CD14-positive monocyte (primary cell): ENCODE measurements at regions not wholly inside any gene's neighbourhood (a gene's known extent, or its start where the extent isn't known, plus 50 kb on each side); places are given as distances from the start of the nearest gene placed in this dataset.

Source experiments
- DNase-seq, 3 donors: peaks; one replicate each; pipeline ENCODE4 v3.0.0-alpha.2; 2011 to 2022
- H2AFZ ChIP-seq: 2 replicates; pipeline ENCODE4 v1.6.0; 2012; ENCODE audit warnings: mild to moderate bottlenecking, low read depth, low read length, inconsistent platforms; ENCODE audit not compliant: insufficient read depth, poor library complexity, severe bottlenecking
- H3K27ac ChIP-seq, 2 donors: 1 replicate in 1 of 2; 2 replicates in 1 of 2; pipeline ENCODE4 v1.5.1; 2012 to 2013; ENCODE audit warnings: low read length in 2 of 2, control low read depth in 1 of 2, inconsistent platforms in 1 of 2, low read depth in 1 of 2, mild to moderate bottlenecking in 1 of 2
- H3K27me3 ChIP-seq, 2 donors: one replicate each; pipeline versions ENCODE4 v1.6.0 to v1.6.1; 2011 to 2013; ENCODE audit warnings: low read length in 2 of 2; ENCODE audit not compliant: control insufficient read depth in 2 of 2, insufficient read depth in 2 of 2
- H3K36me3 ChIP-seq, 2 donors: replicated peaks in 1 of 2; 1 replicate in 1 of 2; 2 replicates in 1 of 2; pipeline versions ENCODE4 v1.5.1 to v1.6.1; 2012 to 2013; ENCODE audit warnings: low read length in 2 of 2, control low read depth in 1 of 2, inconsistent platforms in 1 of 2, mild to moderate bottlenecking in 1 of 2; ENCODE audit not compliant: insufficient read depth in 2 of 2, control insufficient read depth in 1 of 2
- H3K4me1 ChIP-seq, 2 donors: 1 replicate in 1 of 2; 2 replicates in 1 of 2; pipeline versions ENCODE4 v1.5.1 to v1.6.1; 2012 to 2013; ENCODE audit warnings: low read length in 2 of 2, control low read depth in 1 of 2, inconsistent platforms in 1 of 2, mild to moderate bottlenecking in 1 of 2, moderate library complexity in 1 of 2; ENCODE audit not compliant: insufficient read depth in 2 of 2, control insufficient read depth in 1 of 2
- H3K4me2 ChIP-seq: replicated peaks from 2 replicates; pipeline ENCODE3; 2012; ENCODE audit warnings: low read length, moderate library complexity, mild to moderate bottlenecking; ENCODE audit not compliant: poor library complexity, severe bottlenecking; ENCODE audit errors: extremely low read depth
- H3K4me3 ChIP-seq, 3 experiments: fragments of 200-600 bp in 1 of 3; sonication (generic) in 1 of 3; replicated peaks in 1 of 3; 1 replicate in 2 of 3; 2 replicates in 1 of 3; pipeline ENCODE4 v1.5.1; 2011 to 2013; ENCODE audit warnings: low read length in 3 of 3, mild to moderate bottlenecking in 3 of 3, control low read depth in 2 of 3, low read depth in 2 of 3, inconsistent platforms in 1 of 3, moderate library complexity in 1 of 3
- H3K79me2 ChIP-seq: 2 replicates; pipeline ENCODE4 v1.6.0; 2012; ENCODE audit warnings: mild to moderate bottlenecking, control low read depth, inconsistent platforms, low read length, moderate library complexity; ENCODE audit not compliant: insufficient read depth
- H3K9ac ChIP-seq: 2 replicates; pipeline ENCODE4 v1.6.0; 2017; ENCODE audit warnings: low read length, mild to moderate bottlenecking; ENCODE audit not compliant: insufficient read depth, poor library complexity, severe bottlenecking
- H3K9me3 ChIP-seq, 2 donors: replicated peaks in 1 of 2; 1 replicate in 1 of 2; 2 replicates in 1 of 2; pipeline versions ENCODE4 v1.5.1 to v1.6.1; 2012 to 2013; ENCODE audit warnings: low read length in 2 of 2, control low read depth in 1 of 2; ENCODE audit not compliant: control insufficient read depth in 1 of 2, insufficient read depth in 1 of 2
- H4K20me1 ChIP-seq: 2 replicates; pipeline ENCODE4 v1.6.0; 2012; ENCODE audit warnings: mild to moderate bottlenecking, low read length, control low read depth, moderate library complexity; ENCODE audit not compliant: insufficient read depth
- H3K27ac Mint-ChIP-seq, 7 donors: one replicate each; pipeline ENCODE4 v1.8.0; 2020; ENCODE audit warnings: mild to moderate bottlenecking in 7 of 7, mixed read lengths in 7 of 7, moderate library complexity in 6 of 7, inconsistent platforms in 2 of 7
- H3K27me3 Mint-ChIP-seq, 3 donors: one replicate each; pipeline ENCODE4 v1.8.0; 2021 to 2022; ENCODE audit warnings: low read depth in 3 of 3, mild to moderate bottlenecking in 3 of 3, mixed read lengths in 3 of 3, moderate library complexity in 3 of 3, inconsistent platforms in 1 of 3
- H3K36me3 Mint-ChIP-seq, 2 donors: one replicate each; pipeline ENCODE4 v1.8.0; 2020; ENCODE audit warnings: mixed read lengths in 2 of 2, inconsistent platforms in 1 of 2, mild to moderate bottlenecking in 1 of 2
- H3K4me1 Mint-ChIP-seq: one replicate; pipeline ENCODE4 v1.8.0; 2020; ENCODE audit warnings: mild to moderate bottlenecking, mixed read lengths
- H3K4me3 Mint-ChIP-seq, 2 donors: one replicate each; pipeline ENCODE4 v1.8.0; 2020; ENCODE audit warnings: mild to moderate bottlenecking in 2 of 2, mixed read lengths in 2 of 2, moderate library complexity in 1 of 2
- H3K9me3 Mint-ChIP-seq, 7 donors: one replicate each; pipeline ENCODE4 v1.8.0; 2020 to 2022; ENCODE audit warnings: mixed read lengths in 7 of 7, mild to moderate bottlenecking in 6 of 7, moderate library complexity in 6 of 7, inconsistent platforms in 2 of 7
- CTCF ChIP-seq: fragments of 200-600 bp; IDR thresholded peaks from one replicate; pipeline ENCODE4 v1.8.0; 2022; ENCODE audit warnings: antibody characterized with exemption, mild to moderate bottlenecking
- WGBS: methylation state at CpG from one replicate; pipeline ENCODE4 v1.1.5; 2013; ENCODE audit warnings: missing lambda C conversion rate; ENCODE audit not compliant: insufficient coverage; 5-methylcytosine and 5-hydroxymethylcytosine counted together
- intact Hi-C, 2 donors: fragments of 100-400 bp; cut with micrococcal nuclease; formaldehyde crosslinking; loops; one replicate each; pipeline versions ENCODE4 v1.15.0 to v1.15.1; 2023

DNA sequence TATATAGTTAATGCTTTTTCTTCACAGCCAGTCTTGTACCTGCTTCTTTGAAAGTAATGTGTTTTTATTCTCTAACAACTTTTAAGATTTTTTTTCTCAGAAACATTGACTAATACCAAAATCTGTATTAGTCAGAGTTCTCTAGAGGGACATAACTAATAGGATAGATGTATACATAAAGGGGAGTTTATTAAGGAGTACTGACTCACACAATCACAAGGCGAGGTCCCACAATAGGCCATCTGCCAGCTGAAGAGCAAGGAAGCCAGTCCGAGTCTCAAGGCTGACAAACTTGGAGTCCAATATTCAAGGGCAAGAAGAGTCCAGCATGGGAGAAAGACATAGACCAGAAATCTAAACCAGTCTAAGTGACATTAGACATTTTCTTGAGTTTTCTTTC is 140.0 kb downstream of the RAB38 start:
- Histone ChIP-seq H3K4me2 (no peak overlapping the region), H3K27me3 (no peaks in the 10 kb centered on the region), H3K9me3 (peaks cover 0 to 4% of the 10 kb centered on the region in 2 donors), H3K36me3 (no peaks in the 10 kb centered on the region), H3K4me3 (no peak overlapping the region), H4K20me1 (no peaks in the 10 kb centered on the region), H3K27ac (no peak overlapping the region), H3K79me2 (no peaks in the 10 kb centered on the region), H3K9ac (no peak overlapping the region), H2AFZ (no peak overlapping the region), H3K4me1 (no peaks in the 10 kb centered on the region)
- H3K4me1 Mint-ChIP-seq, result no peaks in the 10 kb centered on the region
- no peak overlapping the region for H3K4me3 Mint-ChIP-seq
- H3K27ac Mint-ChIP-seq, result no peak overlapping the region
- WGBS, result 83% methylated on average over 1 of the region's 2 CpGs
- H3K36me3 Mint-ChIP-seq, result no peaks in the 10 kb centered on the region
- no peak for DNase-seq
- H3K27me3 Mint-ChIP-seq, result peaks cover 0 to 2% (median 0%) of the 10 kb centered on the region in 3 donors
- intact Hi-C loops, result no loop called here
- no peak for TF ChIP-seq CTCF
- H3K9me3 Mint-ChIP-seq, result peaks cover 0 to 7% (median 3%) of the 10 kb centered on the region in 7 donors

GRCh38 chr11:88017666-88018065 is 157.6 kb downstream of the RAB38 start:
- Histone ChIP-seq H2AFZ (no peak overlapping the region), H3K79me2 (no peaks in the 10 kb centered on the region), H3K36me3 (no peaks in the 10 kb centered on the region), H3K27me3 (no peaks in the 10 kb centered on the region), H3K9ac (no peak overlapping the region), H3K27ac (no peak overlapping the region), H3K4me3 (no peak overlapping the region), H3K9me3 (no peaks in the 10 kb centered on the region), H3K4me1 (no peaks in the 10 kb centered on the region), H3K4me2 (no peak overlapping the region), H4K20me1 (no peaks in the 10 kb centered on the region)
- no peaks in the 10 kb centered on the region for H3K9me3 Mint-ChIP-seq
- intact Hi-C loops, result no loop called here
- no peak overlapping the region for H3K27ac Mint-ChIP-seq
- TF ChIP-seq CTCF, result no peak
- no peaks in the 10 kb centered on the region for H3K36me3 Mint-ChIP-seq
- H3K4me1 Mint-ChIP-seq, result no peaks in the 10 kb centered on the region
- H3K27me3 Mint-ChIP-seq, result no peaks in the 10 kb centered on the region
- DNase-seq, result peak in 1 of 3 donors; percentile 44
- WGBS, result 50% methylated on average over 2 of the region's 4 CpGs
- no peak overlapping the region for H3K4me3 Mint-ChIP-seq
